HCT116 (cell line): ENCODE measurements at regions not wholly inside any gene's neighbourhood (a gene's known extent, or its start where the extent isn't known, plus 50 kb on each side); places are given as distances from the start of the nearest gene placed in this dataset.

Source experiments
- ATAC-seq: fragments of 200-7000 bp; cut with Tn5 transposase; 2 replicates; pipeline ENCODE4 v1.9.1; 2020; ENCODE audit warnings: mild to moderate bottlenecking, moderate library complexity
- BruUV-seq: library from RNA; stranded (reverse); fragments of 400-500 nt; replicated peaks from 2 replicates; lab custom pipeline; 2021; lab: Mats Ljungman, UMichigan
- CTCF ChIA-PET: fragments of 300-600 bp; sonication (Branson Sonifier 250); formaldehyde crosslinking; loops from one replicate; lab custom pipeline; 2021; ENCODE audit warnings: antibody characterized with exemption; lab: Charles Lee
- POLR2A ChIA-PET: fragments of 300-600, 350-600 bp; sonication (Branson Sonifier 250); formaldehyde crosslinking; loops from one replicate; lab custom pipeline; 2021; ENCODE audit warnings: antibody characterized with exemption; lab: Charles Lee
- RAD21 ChIA-PET, 2 experiments: fragments of 300-600 bp; sonication (Branson Sonifier 250); formaldehyde crosslinking; loops; one replicate each; lab custom pipeline; 2023; ENCODE audit warnings: low total read pairs in 2 of 2; ENCODE audit not compliant: uncharacterized antibody in 2 of 2, unreplicated experiment in 2 of 2, low non-redundant PET in 1 of 2; lab: Charles Lee
- DNase-seq: peaks from one replicate; pipeline ENCODE4 v3.0.0-alpha.2; 2010; ENCODE audit warnings: low read depth, low spot score
- H2AFZ ChIP-seq: fragments of 200-600 bp; shearing (Covaris generic), sonication (generic); 2 replicates; pipeline ENCODE4 v1.6.1; 2017; ENCODE audit warnings: low read depth, mixed run types, mixed read lengths, antibody characterized with exemption, low read length; ENCODE audit not compliant: poor library complexity, severe bottlenecking
- H3K27ac ChIP-seq: 2 replicates; pipeline ENCODE4 v1.5.1; 2012; ENCODE audit warnings: low read depth, low read length
- H3K27me3 ChIP-seq: fragments of 200-600 bp; sonication (generic); 2 replicates; pipeline ENCODE4 v1.6.1; 2016; ENCODE audit warnings: mixed run types, low read length, mixed read lengths; ENCODE audit not compliant: insufficient read depth
- H3K36me3 ChIP-seq, 2 experiments: fragments of 200-500 bp in 1 of 2; fragments of 200-600 bp in 1 of 2; sonication (Bioruptor generic) in 1 of 2; sonication (generic) in 1 of 2; 2 replicates each; pipeline versions ENCODE4 v1.5.1 to v1.6.1; 2014 to 2016; ENCODE audit warnings: low read length in 2 of 2, inconsistent platforms in 1 of 2, mixed read lengths in 1 of 2, mixed run types in 1 of 2; ENCODE audit not compliant: insufficient read depth in 2 of 2, control insufficient read depth in 1 of 2
- H3K4me1 ChIP-seq, 2 experiments: fragments of 200-600 bp in 1 of 2; sonication (generic) in 1 of 2; 2 replicates each; pipeline versions ENCODE4 v1.5.1 to v1.6.1; 2012 to 2017; ENCODE audit warnings: low read length in 2 of 2, inconsistent platforms in 1 of 2, mild to moderate bottlenecking in 1 of 2, mixed read lengths in 1 of 2, mixed run types in 1 of 2, moderate library complexity in 1 of 2; ENCODE audit not compliant: insufficient read depth in 2 of 2, control insufficient read depth in 1 of 2
- H3K4me2 ChIP-seq: fragments of 200-600 bp; sonication (generic); 2 replicates; pipeline ENCODE4 v1.6.1; 2017; ENCODE audit warnings: mixed run types, low read length, mixed read lengths
- H3K4me3 ChIP-seq, 2 experiments: fragments of 200-600 bp in 1 of 2; sonication (generic) in 1 of 2; replicated peaks in 1 of 2; 2 replicates each; pipeline ENCODE4 v1.5.1; 2011 to 2016; ENCODE audit warnings: low read length in 2 of 2, control low read depth in 1 of 2, low read depth in 1 of 2, mild to moderate bottlenecking in 1 of 2, mixed read lengths in 1 of 2, mixed run types in 1 of 2
- H3K79me2 ChIP-seq: fragments of 200-600 bp; sonication (generic); 2 replicates; pipeline ENCODE4 v1.6.1; 2017; ENCODE audit warnings: mild to moderate bottlenecking, mixed run types, low read length, moderate library complexity, mixed read lengths; ENCODE audit not compliant: insufficient read depth
- H3K9ac ChIP-seq: fragments of 200-600 bp; sonication (generic); 2 replicates; pipeline ENCODE4 v1.6.1; 2016; ENCODE audit warnings: low read length, mixed read lengths
- H3K9me2 ChIP-seq: fragments of 200-600 bp; sonication (generic), shearing (Covaris generic); 2 replicates; pipeline ENCODE4 v1.6.1; 2017; ENCODE audit warnings: mixed run types, mild to moderate bottlenecking, moderate library complexity; ENCODE audit not compliant: insufficient read depth
- H3K9me3 ChIP-seq, 2 experiments: fragments of 200-500 bp in 1 of 2; fragments of 200-600 bp in 1 of 2; sonication (Bioruptor generic) in 1 of 2; sonication (generic) in 1 of 2; 2 replicates each; pipeline ENCODE4 v1.6.1; 2014 to 2017; ENCODE audit warnings: low read length in 2 of 2, mixed read lengths in 2 of 2, inconsistent platforms in 1 of 2, low read depth in 1 of 2, mild to moderate bottlenecking in 1 of 2, mixed run types in 1 of 2, moderate library complexity in 1 of 2; ENCODE audit not compliant: control insufficient read depth in 1 of 2, insufficient read depth in 1 of 2
- H4K20me1 ChIP-seq: fragments of 200-600 bp; sonication (generic), shearing (Covaris generic); 2 replicates; pipeline ENCODE4 v1.6.1; 2017; ENCODE audit warnings: mixed run types, mild to moderate bottlenecking, moderate library complexity; ENCODE audit not compliant: insufficient read depth
- ATF3 ChIP-seq: IDR thresholded peaks from 2 replicates; pipeline ENCODE4 v1.6.1; 2012
- CBX3 ChIP-seq: IDR thresholded peaks from 2 replicates; pipeline ENCODE4 v1.6.1; 2012; ENCODE audit warnings: low read depth
- CEBPB ChIP-seq: IDR thresholded peaks from 2 replicates; pipeline ENCODE4 v1.6.1; 2012; ENCODE audit warnings: low read depth
- CTCF ChIP-seq, 3 experiments: fragments of 200-600 bp in 1 of 3; sonication (generic) in 1 of 3; IDR thresholded peaks in 2 of 3; conservative IDR thresholded peaks in 1 of 3; 2 replicates each; pipeline ENCODE4 v1.5.1; 2012 to 2017; ENCODE audit warnings: low read depth in 2 of 3, low read length in 2 of 3, antibody characterized with exemption in 1 of 3, borderline replicate concordance in 1 of 3, control low read depth in 1 of 3, mild to moderate bottlenecking in 1 of 3, mixed read lengths in 1 of 3, mixed run types in 1 of 3, moderate library complexity in 1 of 3; ENCODE audit not compliant: insufficient read depth in 1 of 3
- EZH2phosphoT487 ChIP-seq: fragments of 200-600 bp; IDR thresholded peaks from 2 replicates; pipeline ENCODE4 v1.6.1; 2018; ENCODE audit warnings: antibody characterized with exemption, borderline replicate concordance
- FOSL1 ChIP-seq: IDR thresholded peaks from 2 replicates; pipeline ENCODE4 v1.6.1; 2012; ENCODE audit warnings: low read depth
- MAX ChIP-seq: IDR thresholded peaks from 2 replicates; pipeline ENCODE4 v1.6.1; 2012
- POLR2A ChIP-seq: IDR thresholded peaks from 2 replicates; pipeline ENCODE4 v1.7.0; 2011; ENCODE audit warnings: borderline replicate concordance; ENCODE audit not compliant: insufficient read depth, insufficient read length; ENCODE audit errors: extremely low read depth
- RAD21 ChIP-seq: IDR thresholded peaks from 2 replicates; pipeline ENCODE4 v1.6.1; 2012; ENCODE audit warnings: low read depth, mild to moderate bottlenecking
- REST ChIP-seq: IDR thresholded peaks from 2 replicates; pipeline ENCODE4 v1.6.1; 2012; ENCODE audit warnings: low read depth
- SIN3A ChIP-seq: IDR thresholded peaks from 2 replicates; pipeline ENCODE4 v1.6.1; 2012; ENCODE audit warnings: low read depth
- SRF ChIP-seq: IDR thresholded peaks from 2 replicates; pipeline ENCODE4 v1.6.1; 2012; ENCODE audit warnings: low read depth
- TCF7L2 ChIP-seq: IDR thresholded peaks from 2 replicates; pipeline ENCODE4 v1.7.0; 2011; ENCODE audit warnings: borderline replicate concordance, inconsistent platforms; ENCODE audit not compliant: insufficient read depth, insufficient read length; ENCODE audit errors: extremely low read depth
- YY1 ChIP-seq: IDR thresholded peaks from 2 replicates; pipeline ENCODE4 v1.6.1; 2011; ENCODE audit warnings: low read length, low read depth, moderate library complexity, mild to moderate bottlenecking; ENCODE audit not compliant: insufficient replicate concordance; ENCODE audit errors: extremely low read depth
- ZBTB33 ChIP-seq: IDR thresholded peaks from 2 replicates; pipeline ENCODE4 v1.6.1; 2011; ENCODE audit warnings: mild to moderate bottlenecking, low read length, moderate library complexity; ENCODE audit not compliant: insufficient replicate concordance; ENCODE audit errors: extremely low read depth
- ZFX ChIP-seq: fragments of 450-650 bp; IDR thresholded peaks from 2 replicates; pipeline ENCODE4 v1.6.1; 2017
- intact Hi-C: fragments of 100-400 bp; cut with micrococcal nuclease; formaldehyde crosslinking; loops from 2 replicates; pipeline ENCODE4 v1.10.0; 2022

GRCh38 chr16:85178596-85178995 lies 66.3 kb upstream of the CIBAR2 start (continued):
- TF ChIP-seq MAX (no peak), FOSL1 (no peak), ATF3 (no peak), ZFX (no peak), EZH2phosphoT487 (no peak), SIN3A (no peak)

- BruUV-seq, result no TSS peak
- DNase-seq, result no peak
- H3K36me3 ChIP-seq, result peaks cover 0 to 22% of the 10 kb centered on the region in 2 experiments; a peak in 2 of 4 replicates
- H2AFZ ChIP-seq, result no peak overlapping the region
- no peak overlapping the region for H3K4me3 ChIP-seq
- no peaks in the 10 kb centered on the region; the same call in 1 of the 2 replicates for H4K20me1 ChIP-seq
- intact Hi-C loops, result no loop called here
- H3K9ac ChIP-seq, result no peak overlapping the region
- peaks cover 80% of the 10 kb centered on the region for H3K79me2 ChIP-seq
- no peaks in the 10 kb centered on the region for H3K27me3 ChIP-seq
- ChIA-PET POLR2A (no interaction called here), RAD21 (no interaction called here), CTCF (interaction anchor here (1.0 kb wide), 1 partner anchor 73 kb away, joined by 3 read pairs; no protein-coding TSS in a partner anchor)
- no peaks in the 10 kb centered on the region for H3K9me2 ChIP-seq
- ATAC-seq, result no peak
- H3K4me1 ChIP-seq, result peaks cover 7 to 8% of the 10 kb centered on the region in 2 experiments
- H3K27ac ChIP-seq, result no peak overlapping the region
- H3K4me2 ChIP-seq, result no peak overlapping the region
- H3K9me3 ChIP-seq, result peaks cover 8 to 13% of the 10 kb centered on the region in 2 experiments; a peak in 2 of 4 replicates
- no peak for TF ChIP-seq SRF
- TF ChIP-seq MAX, result no peak
- TF ChIP-seq YY1, result no peak
- no peak for TF ChIP-seq RAD21
- no peak for TF ChIP-seq REST
- no peak for TF ChIP-seq CTCF (IDR thresholded peaks at IDR 0.05 in 2 of 3, conservative IDR thresholded peaks at IDR 0.05 in 1 of 3; ENCODE audit: borderline replicate concordance in 1 of 3, insufficient read depth in 1 of 3, low read depth in 2 of 3, low read length in 2 of 3)
- no peak for TF ChIP-seq CBX3
- no peak for TF ChIP-seq TCF7L2
- no peak for TF ChIP-seq ZBTB33
- no peak for TF ChIP-seq EZH2phosphoT487
- no peak for TF ChIP-seq CEBPB
- TF ChIP-seq POLR2A, result no peak
These were observed 67.2 kb upstream of the CIBAR2 start for GRCh38 chr16:85179344-85180046.
